Mucosa of rectum (tissue), 2 donors: ENCODE measurements at regions not wholly inside any gene's neighbourhood (a gene's known extent, or its start where the extent isn't known, plus 50 kb on each side); places are given as distances from the start of the nearest gene placed in this dataset.
A peak's percentile ranks its signal among the peaks of the same experiment; 100 is the strongest.
"Not testable (repeated sequence)": the region's sequence is repeated elsewhere in the genome, so short reads cannot be mapped to it uniquely, and the experiment has no call there.

Experiments
- H3K27ac ChIP-seq, 2 donors: one replicate each; pipeline ENCODE4 v1.7.0; 2013; ENCODE audit warnings: inconsistent platforms in 2 of 2, low read depth in 2 of 2, low read length in 2 of 2
- H3K27me3 ChIP-seq, 2 donors: one replicate each; pipeline ENCODE4 v1.7.0; 2013; ENCODE audit warnings: low read length in 2 of 2; ENCODE audit not compliant: control insufficient read depth in 2 of 2, insufficient read depth in 2 of 2
- H3K36me3 ChIP-seq, 2 donors: one replicate each; pipeline ENCODE4 v1.7.0; 2013; ENCODE audit warnings: low read length in 2 of 2; ENCODE audit not compliant: control insufficient read depth in 2 of 2, insufficient read depth in 2 of 2
- H3K4me1 ChIP-seq, 2 donors: one replicate each; pipeline ENCODE4 v1.7.0; 2013; ENCODE audit warnings: low read length in 2 of 2, mild to moderate bottlenecking in 1 of 2; ENCODE audit not compliant: control insufficient read depth in 2 of 2, insufficient read depth in 2 of 2
- H3K4me3 ChIP-seq, 2 donors: one replicate each; pipeline ENCODE4 v1.7.0; 2013; ENCODE audit warnings: low read length in 2 of 2
- H3K9ac ChIP-seq, 2 donors: one replicate each; pipeline ENCODE4 v1.7.0; 2013; ENCODE audit warnings: low read length in 2 of 2, low read depth in 1 of 2, mild to moderate bottlenecking in 1 of 2
- H3K9me3 ChIP-seq, 2 donors: one replicate each; pipeline ENCODE4 v1.7.0; 2013; ENCODE audit warnings: low read length in 2 of 2; ENCODE audit not compliant: control insufficient read depth in 2 of 2
- donor health status: healthy.
- donor health status: Normal muscosa, but diverticular disease.

DNA sequence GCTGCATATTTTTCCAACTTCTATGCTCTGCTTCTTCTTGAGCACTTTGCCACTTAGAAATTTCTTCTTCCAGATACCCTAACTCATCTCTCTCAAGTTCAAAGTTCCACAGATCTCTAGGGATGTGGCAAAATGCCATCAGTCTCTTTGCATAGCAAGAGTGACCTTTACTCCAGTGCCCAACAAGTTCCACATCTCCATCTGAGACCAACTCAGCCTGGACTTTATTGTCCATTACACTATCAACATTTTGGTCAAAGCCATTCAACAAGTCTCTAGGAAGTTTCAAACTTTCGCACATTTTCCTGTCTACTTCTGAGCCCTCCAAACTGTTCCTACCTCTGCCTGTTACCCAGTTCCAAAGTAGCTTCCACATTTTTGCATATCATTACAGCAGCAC is 946.2 kb upstream of the TMEFF2 start:
- H3K9me3 ChIP-seq, H3K4me3 ChIP-seq, H3K27me3 ChIP-seq, H3K4me1 ChIP-seq, H3K9ac ChIP-seq, H3K27ac ChIP-seq, H3K36me3 ChIP-seq: not testable (repeated sequence)

DNA sequence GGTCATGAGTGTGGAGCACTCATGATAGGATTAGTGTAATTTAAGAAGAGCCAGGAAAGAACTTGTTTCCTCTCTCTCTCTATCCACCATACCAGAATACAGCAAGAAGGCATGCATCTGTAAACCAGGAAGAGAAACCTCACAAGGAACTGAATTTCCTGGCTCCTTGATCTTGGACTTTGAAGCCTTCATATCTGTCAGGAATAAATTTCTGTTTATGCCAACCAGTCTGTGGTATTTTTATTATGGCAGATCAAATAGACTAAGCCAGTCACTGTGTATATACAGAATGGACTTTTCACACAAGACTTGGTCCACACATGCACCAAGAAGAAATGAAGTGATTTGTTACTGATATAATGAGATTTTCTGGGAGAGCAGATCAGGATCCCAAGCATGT is 930.1 kb upstream of the TMEFF2 start:
- H3K4me1 ChIP-seq = peaks cover 0 to 6% of the 10 kb centered on the region in 2 donors
- H3K27ac ChIP-seq = peak overlapping the region in 1 of 2 donors; percentile 35

DNA sequence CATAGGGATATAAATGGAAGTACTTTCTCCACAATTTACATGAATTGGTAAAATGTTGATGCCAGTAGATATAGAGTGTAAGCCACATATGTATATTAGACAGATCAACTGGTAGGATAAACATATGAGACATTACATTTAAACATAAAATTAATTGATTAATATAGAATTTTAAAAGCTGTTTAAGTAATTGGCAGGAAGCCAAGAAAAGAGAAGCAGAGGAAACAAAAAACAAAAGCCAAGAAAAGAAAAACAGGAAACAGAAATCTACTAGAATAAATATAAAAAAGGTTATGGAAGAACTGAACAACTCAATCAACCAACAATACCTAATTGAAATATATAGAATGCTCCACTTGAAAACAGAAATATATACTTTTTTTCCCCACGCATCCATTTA is 920.1 kb upstream of the TMEFF2 start:
- Histone ChIP-seq H3K9ac (no peak overlapping the region), H3K4me3 (no peak overlapping the region), H3K4me1 (no peaks in the 10 kb centered on the region), H3K27me3 (no peaks in the 10 kb centered on the region), H3K36me3 (no peaks in the 10 kb centered on the region), H3K9me3 (no peaks in the 10 kb centered on the region), H3K27ac (no peak overlapping the region)

More for the DNA sequence above, 930.1 kb upstream of the TMEFF2 start:
- no peaks in the 10 kb centered on the region for H3K36me3 ChIP-seq
- no peaks in the 10 kb centered on the region for H3K27me3 ChIP-seq
- H3K9ac ChIP-seq = no peak overlapping the region
- H3K4me3 ChIP-seq = no peak overlapping the region
- H3K9me3 ChIP-seq = no peaks in the 10 kb centered on the region

DNA sequence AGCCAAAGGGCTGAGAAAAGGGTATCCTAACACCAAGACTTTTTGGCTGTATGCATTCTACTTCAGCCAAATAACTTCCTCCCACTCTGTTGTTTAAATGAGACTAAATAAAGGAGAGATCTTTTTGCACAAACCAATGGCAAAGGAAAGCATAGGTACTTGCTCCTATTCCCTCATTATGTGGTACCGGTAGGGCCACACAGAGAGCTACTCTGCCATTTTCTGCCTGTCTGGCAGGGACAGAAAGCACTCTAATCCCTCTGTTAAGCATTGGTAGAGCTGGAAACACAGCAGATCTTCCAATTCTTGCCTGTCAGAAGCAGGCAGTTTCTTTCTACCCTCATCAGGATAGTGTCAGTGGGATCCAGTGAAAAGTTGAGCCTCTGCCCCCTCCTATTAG is 918.3 kb upstream of the TMEFF2 start:
- H3K27ac ChIP-seq = no peak overlapping the region
- no peaks in the 10 kb centered on the region for H3K9me3 ChIP-seq
- no peaks in the 10 kb centered on the region for H3K36me3 ChIP-seq
- no peaks in the 10 kb centered on the region for H3K4me1 ChIP-seq
- H3K27me3 ChIP-seq = no peaks in the 10 kb centered on the region
- no peak overlapping the region for H3K4me3 ChIP-seq
- H3K9ac ChIP-seq = no peak overlapping the region

DNA sequence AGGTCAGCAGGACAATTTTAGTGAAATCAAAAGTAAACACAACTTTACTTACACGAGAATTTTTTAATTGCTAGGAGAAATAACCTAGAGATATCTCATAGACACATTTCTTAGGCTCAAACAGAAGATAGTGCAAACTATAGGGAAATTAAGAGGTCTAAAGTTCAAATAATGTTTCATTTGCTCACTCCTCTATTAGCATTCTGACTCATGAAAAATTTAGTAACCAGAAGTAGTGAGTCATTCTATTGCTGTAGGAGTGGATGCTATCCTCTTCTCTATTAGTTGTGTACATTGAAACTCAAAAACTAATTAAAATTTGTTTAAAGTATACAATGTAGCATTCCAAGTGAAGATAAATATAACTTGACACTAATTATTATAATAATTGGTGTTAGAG is 908.3 kb upstream of the TMEFF2 start:
- Histone ChIP-seq H3K36me3 (no peaks in the 10 kb centered on the region), H3K4me1 (no peaks in the 10 kb centered on the region), H3K9ac (no peak overlapping the region), H3K9me3 (no peaks in the 10 kb centered on the region), H3K27ac (no peak overlapping the region), H3K4me3 (no peak overlapping the region), H3K27me3 (no peaks in the 10 kb centered on the region)

DNA sequence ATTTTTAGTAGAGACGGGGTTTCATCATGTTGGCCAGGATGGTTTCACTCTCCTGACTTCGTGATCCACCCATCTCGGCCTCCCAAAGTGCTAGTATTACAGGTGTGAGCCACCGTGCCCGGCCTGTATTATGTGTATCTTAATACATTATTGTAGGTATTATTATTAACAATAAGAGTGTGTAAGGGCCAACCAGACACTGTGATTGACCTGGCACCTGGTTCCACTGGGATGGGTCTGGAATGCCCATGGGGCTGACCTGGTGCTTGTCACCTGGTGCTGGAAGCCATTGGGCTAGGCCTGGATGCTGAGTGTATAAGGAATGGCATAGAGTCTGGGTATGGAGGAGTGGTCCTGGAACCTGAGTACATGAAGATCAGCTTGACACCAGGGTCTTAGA is 906.9 kb upstream of the TMEFF2 start:
- no peak overlapping the region for H3K4me3 ChIP-seq

DNA sequence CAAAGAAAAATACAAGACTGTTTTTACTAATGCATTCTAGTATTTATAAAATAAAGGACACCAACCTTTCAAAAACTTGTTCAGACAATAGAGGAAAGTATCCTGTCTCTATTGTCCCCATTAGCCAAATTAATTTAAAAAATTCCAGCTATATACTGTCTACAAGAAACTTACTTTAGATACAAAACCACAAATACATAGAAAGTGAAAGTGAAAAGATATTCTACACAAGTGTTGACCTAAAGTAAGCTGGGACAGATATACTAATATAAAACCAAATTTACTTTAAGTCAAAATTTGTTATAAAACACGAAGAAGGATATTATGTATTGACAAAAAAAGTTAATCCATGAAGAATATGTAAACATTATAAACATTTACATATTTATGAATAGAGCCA is 893.3 kb upstream of the TMEFF2 start:
- H3K27me3 ChIP-seq = no peaks in the 10 kb centered on the region
- H3K9ac ChIP-seq = no peak overlapping the region
- no peaks in the 10 kb centered on the region for H3K4me1 ChIP-seq
- no peaks in the 10 kb centered on the region for H3K9me3 ChIP-seq
- H3K4me3 ChIP-seq = no peak overlapping the region
- no peak overlapping the region for H3K27ac ChIP-seq
- H3K36me3 ChIP-seq = no peaks in the 10 kb centered on the region

More for the DNA sequence above, 906.9 kb upstream of the TMEFF2 start:
- H3K27ac ChIP-seq = no peak overlapping the region
- no peaks in the 10 kb centered on the region for H3K27me3 ChIP-seq
- H3K9me3 ChIP-seq = no peaks in the 10 kb centered on the region
- H3K9ac ChIP-seq = no peak overlapping the region
- no peaks in the 10 kb centered on the region for H3K4me1 ChIP-seq
- no peaks in the 10 kb centered on the region for H3K36me3 ChIP-seq

DNA sequence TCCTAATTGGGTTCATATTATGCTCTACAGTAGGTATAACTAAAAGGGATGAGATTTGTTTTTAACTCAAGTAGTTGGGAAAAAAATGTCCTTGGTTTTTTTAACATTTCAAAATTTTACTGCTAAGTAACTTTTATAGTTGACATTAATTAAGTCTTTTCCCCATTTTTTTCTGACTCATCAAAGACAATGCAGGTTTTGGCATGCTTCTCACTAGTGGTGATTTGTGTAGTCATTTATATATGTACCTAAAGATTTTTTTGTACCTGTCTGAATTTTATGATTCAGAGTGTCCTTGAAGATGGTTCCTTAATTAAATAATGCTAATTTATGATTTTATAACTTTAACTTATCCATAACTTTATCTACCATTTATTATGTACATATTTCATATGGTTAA is 882.3 kb upstream of the TMEFF2 start:
- Histone ChIP-seq H3K27ac (no peak overlapping the region), H3K36me3 (no peaks in the 10 kb centered on the region), H3K9ac (no peak overlapping the region), H3K9me3 (no peaks in the 10 kb centered on the region), H3K4me1 (no peaks in the 10 kb centered on the region), H3K27me3 (no peaks in the 10 kb centered on the region), H3K4me3 (no peak overlapping the region)

DNA sequence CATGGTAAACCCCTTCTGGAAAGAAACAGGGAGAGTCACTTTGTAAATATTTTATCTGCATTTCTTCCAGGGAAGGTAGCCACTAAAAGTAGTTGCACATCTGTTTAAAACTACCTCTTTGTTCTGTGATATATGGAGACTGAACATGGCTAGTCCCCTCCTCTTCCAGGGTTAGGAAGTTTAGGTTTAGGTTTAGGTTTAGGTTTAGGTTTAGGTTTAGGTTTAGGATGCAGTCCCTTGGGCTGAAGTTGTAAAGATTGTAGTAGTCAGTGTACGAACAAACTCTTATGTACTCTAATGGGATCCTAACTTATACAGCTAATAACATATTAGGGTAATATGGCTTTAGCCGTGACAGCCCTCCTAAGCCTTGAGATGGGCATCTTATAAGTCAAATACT is 880.2 kb upstream of the TMEFF2 start:
- Histone ChIP-seq H3K4me1 (no peaks in the 10 kb centered on the region), H3K36me3 (no peaks in the 10 kb centered on the region), H3K9ac (no peak overlapping the region), H3K27ac (no peak overlapping the region), H3K4me3 (no peak overlapping the region), H3K27me3 (no peaks in the 10 kb centered on the region), H3K9me3 (no peaks in the 10 kb centered on the region)

DNA sequence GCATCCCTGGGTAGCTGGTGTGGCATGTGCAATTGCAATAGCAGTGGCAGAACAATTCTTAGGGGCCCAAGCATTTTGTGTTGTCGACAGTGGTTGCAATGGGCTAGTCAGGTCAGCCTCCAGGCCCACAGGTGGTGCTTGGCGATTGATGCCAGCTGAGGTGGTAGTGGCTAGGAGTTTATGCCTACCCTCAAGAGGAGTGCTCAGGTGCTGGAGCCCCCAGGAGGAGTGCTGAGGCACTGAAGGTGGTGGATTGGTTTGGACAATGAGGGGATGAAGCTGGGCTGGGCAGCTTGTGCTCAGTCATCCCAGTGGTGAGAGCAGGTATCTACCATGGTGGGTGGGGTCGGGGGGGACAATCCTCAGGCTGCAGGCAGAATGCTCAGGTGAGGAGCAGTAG is 877.9 kb upstream of the TMEFF2 start:
- Histone ChIP-seq H3K4me3 (no peak overlapping the region), H3K9me3 (no peaks in the 10 kb centered on the region), H3K36me3 (no peaks in the 10 kb centered on the region), H3K27me3 (no peaks in the 10 kb centered on the region), H3K9ac (no peak overlapping the region), H3K27ac (no peak overlapping the region), H3K4me1 (no peaks in the 10 kb centered on the region)

DNA sequence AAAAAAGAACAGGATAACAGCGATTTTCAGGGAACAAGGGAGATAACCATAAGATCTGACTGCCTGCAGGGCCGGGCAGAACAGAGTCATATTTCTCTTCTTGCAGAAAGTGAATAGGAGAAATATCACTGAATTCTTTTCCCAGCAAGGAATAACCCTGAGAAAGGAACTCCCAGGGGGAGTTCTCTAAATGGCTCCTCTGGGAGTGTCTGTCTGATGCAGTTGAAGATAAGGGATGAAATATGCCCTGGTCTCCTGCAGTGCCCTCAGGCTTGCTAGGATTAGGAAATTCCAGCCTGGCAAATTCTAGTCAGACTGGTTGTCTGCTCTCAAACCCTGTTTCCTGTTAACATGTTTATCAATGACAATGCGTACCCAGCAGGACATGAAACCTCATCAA is 830.8 kb upstream of the TMEFF2 start:
- not testable (repeated sequence) for H3K9ac ChIP-seq, H3K9me3 ChIP-seq

More for the DNA sequence above, 830.8 kb upstream of the TMEFF2 start:
- H3K4me1 ChIP-seq, H3K36me3 ChIP-seq, H3K27me3 ChIP-seq, H3K4me3 ChIP-seq, H3K27ac ChIP-seq: not testable (repeated sequence)
